ENCODE measurements at regions not wholly inside any gene's neighbourhood (a gene's known extent, or its start where the extent isn't known, plus 50 kb on each side); places are given as distances from the start of the nearest gene placed in this dataset.

DNA sequence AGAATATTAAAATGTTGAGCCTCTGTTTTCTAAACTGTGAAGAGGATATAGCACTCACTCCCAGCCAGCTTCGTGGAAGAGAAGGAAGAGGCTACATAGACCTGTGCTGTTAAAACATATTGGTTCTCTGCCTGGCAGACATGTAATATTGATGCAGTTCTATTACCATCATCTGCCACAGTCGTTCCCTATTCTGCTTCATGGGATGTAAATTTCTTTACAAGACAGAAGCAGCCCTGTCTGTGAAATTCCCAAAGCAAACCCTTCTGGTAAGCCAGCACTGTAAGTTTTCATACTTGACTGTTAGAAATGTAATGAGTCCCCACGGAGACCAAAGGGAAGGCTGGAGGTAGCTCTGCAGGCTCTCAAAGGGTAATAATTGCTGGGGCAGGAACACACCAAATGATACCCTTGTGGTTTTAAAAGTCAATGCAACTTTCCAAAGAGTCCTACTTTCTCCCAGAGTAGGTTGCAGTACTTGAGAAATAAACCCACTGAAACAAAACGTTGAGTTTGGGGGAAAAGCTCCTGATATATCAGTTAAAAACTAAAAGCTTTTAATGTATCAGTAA, 129.9 kb upstream of the HES1 start:
- DNase-seq (no peak), ATAC-seq (replicated peaks in 1 of 4) (no peak)
- no peaks in the 10 kb centered on the region for H3K9me3 ChIP-seq
- H3K27ac ChIP-seq (ENCODE audit: low read length): no peak overlapping the region
- H3K4me3 ChIP-seq (ENCODE audit: control insufficient read depth in 1 of 2, extremely low read depth in 1 of 2, low read length in 1 of 2): no peak overlapping the region
- peaks cover 11 to 12% (median 11%) of the 10 kb centered on the region in 3 donors for H3K4me1 Mint-ChIP-seq
- 60% methylated on average over 1 of the region's 4 CpGs for WGBS (ENCODE audit: insufficient coverage)
- H3K4me3 Mint-ChIP-seq: no peak overlapping the region
- peaks cover 22 to 40% of the 10 kb centered on the region in 2 donors for H3K27me3 Mint-ChIP-seq
- H3K4me1 ChIP-seq (ENCODE audit: control insufficient read depth in 1 of 2, extremely low read depth in 1 of 2, insufficient read depth in 2 of 2, low read length in 2 of 2): peaks cover 0 to 10% of the 10 kb centered on the region in 2 experiments
- no peaks in the 10 kb centered on the region for H3K9me3 Mint-ChIP-seq
- ChIA-PET POLR2A (interaction anchor here in 1 of 2 donors (0.6 kb wide), 1 partner anchor 202 kb away, joined by 3 read pairs; no protein-coding TSS in a partner anchor), CTCF (interaction anchor here in 1 of 2 donors (0.6 kb wide), 1 partner anchor 97 kb away, joined by 3 read pairs; no protein-coding TSS in a partner anchor)
- H3K36me3 Mint-ChIP-seq: no peaks in the 10 kb centered on the region
- no peak overlapping the region for H3K27ac Mint-ChIP-seq
- no peaks in the 10 kb centered on the region for H3K36me3 ChIP-seq (ENCODE audit: control insufficient read depth in 2 of 2, extremely low read depth in 1 of 2, insufficient read depth in 1 of 2, low read length in 1 of 2)
- H3K27me3 ChIP-seq (replicated peaks in 1 of 2; ENCODE audit: control insufficient read depth in 2 of 2, extremely low read depth in 1 of 2, insufficient read depth in 2 of 2, low read length in 1 of 2): peaks cover 0 to 40% of the 10 kb centered on the region in 2 experiments

DNA sequence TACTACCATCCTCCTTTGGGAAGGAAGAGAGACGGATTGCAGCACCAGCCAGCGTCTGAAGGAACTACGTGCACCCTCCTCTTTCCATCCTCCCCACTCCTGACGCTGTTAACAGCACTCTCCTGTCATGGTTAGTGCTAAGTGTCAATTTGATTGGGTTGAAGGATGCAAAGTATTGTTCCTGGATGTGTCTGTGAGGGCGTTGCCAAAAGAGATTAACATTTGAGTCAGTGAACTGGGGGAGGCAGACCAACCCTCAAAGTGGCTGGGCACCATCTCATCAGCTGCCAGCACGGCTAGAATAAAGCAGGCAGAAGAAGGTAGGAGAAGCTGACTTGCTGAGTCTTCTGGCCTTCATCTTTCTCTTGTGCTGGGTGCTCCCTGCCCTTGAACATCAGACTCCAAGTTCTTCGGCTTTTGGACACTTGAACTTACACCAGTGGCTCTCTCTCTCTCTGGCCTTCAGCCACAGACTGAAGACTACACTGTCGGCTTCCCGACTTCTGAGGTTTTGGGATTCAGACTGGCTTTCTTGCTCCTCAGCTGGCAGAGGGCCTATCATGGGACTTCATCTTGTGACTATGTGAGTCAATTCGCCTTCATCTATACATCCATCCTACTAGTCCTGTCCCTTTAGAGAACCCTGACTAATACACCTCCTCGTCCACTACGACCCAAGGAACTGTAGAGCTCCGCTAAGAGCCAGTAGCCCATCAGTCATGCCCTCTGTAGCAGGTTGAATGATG, 128.2 kb upstream of the HES1 start:
- Mint-ChIP-seq H3K4me3 (no peak overlapping the region), H3K27me3 (peaks cover 14 to 27% of the 10 kb centered on the region in 2 donors), H3K4me1 (peaks cover 5 to 9% (median 6%) of the 10 kb centered on the region in 3 donors), H3K9me3 (no peaks in the 10 kb centered on the region), H3K36me3 (no peaks in the 10 kb centered on the region), H3K27ac (no peak overlapping the region)
- peaks cover 0 to 9% of the 10 kb centered on the region in 2 experiments for H3K4me1 ChIP-seq (ENCODE audit: control insufficient read depth in 1 of 2, extremely low read depth in 1 of 2, insufficient read depth in 2 of 2, low read length in 2 of 2)
- ATAC-seq (replicated peaks in 1 of 4): no peak
- no peaks in the 10 kb centered on the region for H3K9me3 ChIP-seq
- H3K27ac ChIP-seq (ENCODE audit: low read length): no peak overlapping the region
- no peak overlapping the region for H3K4me3 ChIP-seq (ENCODE audit: control insufficient read depth in 1 of 2, extremely low read depth in 1 of 2, low read length in 1 of 2)
- no peak for DNase-seq
- H3K36me3 ChIP-seq (ENCODE audit: control insufficient read depth in 2 of 2, extremely low read depth in 1 of 2, insufficient read depth in 1 of 2, low read length in 1 of 2): no peaks in the 10 kb centered on the region
- peaks cover 0 to 28% of the 10 kb centered on the region in 2 experiments for H3K27me3 ChIP-seq (replicated peaks in 1 of 2; ENCODE audit: control insufficient read depth in 2 of 2, extremely low read depth in 1 of 2, insufficient read depth in 2 of 2, low read length in 1 of 2)
- WGBS (ENCODE audit: insufficient coverage): 83% methylated on average over 9 of the region's 13 CpGs
- ChIA-PET CTCF (no interaction called here), POLR2A (no interaction called here)

DNA sequence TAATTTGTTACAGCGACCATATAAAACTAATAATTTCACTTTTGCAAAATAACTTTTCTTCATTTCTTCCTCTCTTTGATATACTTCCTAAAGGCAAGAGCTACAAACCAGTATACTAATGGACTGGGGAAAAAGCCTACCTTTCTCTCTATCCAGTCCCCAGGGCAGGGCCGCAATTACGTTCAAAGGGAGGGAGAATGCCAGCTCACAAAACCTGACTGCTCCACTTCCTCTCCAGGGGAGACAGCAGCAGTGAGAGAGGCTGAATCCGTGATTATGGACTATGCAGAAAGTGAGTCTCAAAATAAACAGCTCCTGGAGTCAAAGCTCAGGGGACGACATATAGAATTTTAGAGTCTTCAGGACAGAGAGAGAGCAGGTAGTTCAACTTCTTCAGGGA, 126.9 kb upstream of the HES1 start:
- H3K36me3 Mint-ChIP-seq: no peaks in the 10 kb centered on the region

GRCh38 chr3:194009892-194010533, 125.9 kb upstream of the HES1 start:
- H3K4me1 ChIP-seq (ENCODE audit: control insufficient read depth in 1 of 2, extremely low read depth in 1 of 2, insufficient read depth in 2 of 2, low read length in 2 of 2): no peaks in the 10 kb centered on the region
- H3K9me3 ChIP-seq: no peaks in the 10 kb centered on the region
- CTCF ChIA-PET: no interaction called here
- no peak overlapping the region for H3K27ac ChIP-seq (ENCODE audit: low read length)
- no peak for DNase-seq
- peaks cover 0 to 8% of the 10 kb centered on the region in 2 experiments for H3K27me3 ChIP-seq (replicated peaks in 1 of 2; ENCODE audit: control insufficient read depth in 2 of 2, extremely low read depth in 1 of 2, insufficient read depth in 2 of 2, low read length in 1 of 2)
- H3K4me3 ChIP-seq (ENCODE audit: control insufficient read depth in 1 of 2, extremely low read depth in 1 of 2, low read length in 1 of 2): no peak overlapping the region
- Mint-ChIP-seq H3K27me3 (peaks cover 4 to 15% of the 10 kb centered on the region in 2 donors), H3K9me3 (no peaks in the 10 kb centered on the region), H3K36me3 (no peaks in the 10 kb centered on the region), H3K4me1 (no peaks in the 10 kb centered on the region), H3K27ac (no peak overlapping the region), H3K4me3 (no peak overlapping the region)
- H3K36me3 ChIP-seq (ENCODE audit: control insufficient read depth in 2 of 2, extremely low read depth in 1 of 2, insufficient read depth in 1 of 2, low read length in 1 of 2): no peaks in the 10 kb centered on the region
- 74% methylated on average over 2 of the region's 4 CpGs for WGBS (ENCODE audit: insufficient coverage)
- ATAC-seq (replicated peaks in 1 of 4): no peak
- POLR2A ChIA-PET: no interaction called here

More for the DNA sequence above, 126.9 kb upstream of the HES1 start:
- peaks cover 7 to 18% of the 10 kb centered on the region in 2 donors for H3K27me3 Mint-ChIP-seq
- H3K9me3 Mint-ChIP-seq: no peaks in the 10 kb centered on the region
- no peak for ATAC-seq (replicated peaks in 1 of 4)
- H3K4me3 ChIP-seq (ENCODE audit: control insufficient read depth in 1 of 2, extremely low read depth in 1 of 2, low read length in 1 of 2): no peak overlapping the region
- ChIA-PET CTCF (no interaction called here), POLR2A (no interaction called here)
- no peak overlapping the region for H3K27ac ChIP-seq (ENCODE audit: low read length)
- 67% methylated on average over 1 of the region's 5 CpGs for WGBS (ENCODE audit: insufficient coverage)
- H3K4me1 ChIP-seq (ENCODE audit: control insufficient read depth in 1 of 2, extremely low read depth in 1 of 2, insufficient read depth in 2 of 2, low read length in 2 of 2): no peaks in the 10 kb centered on the region
- H3K4me3 Mint-ChIP-seq: no peak overlapping the region
- H3K36me3 ChIP-seq (ENCODE audit: control insufficient read depth in 2 of 2, extremely low read depth in 1 of 2, insufficient read depth in 1 of 2, low read length in 1 of 2): no peaks in the 10 kb centered on the region
- no peaks in the 10 kb centered on the region for H3K9me3 ChIP-seq
- no peaks in the 10 kb centered on the region for H3K4me1 Mint-ChIP-seq
- H3K27ac Mint-ChIP-seq: no peak overlapping the region
- DNase-seq: no peak
- peaks cover 0 to 15% of the 10 kb centered on the region in 2 experiments for H3K27me3 ChIP-seq (replicated peaks in 1 of 2; ENCODE audit: control insufficient read depth in 2 of 2, extremely low read depth in 1 of 2, insufficient read depth in 2 of 2, low read length in 1 of 2)

- no peaks in the 10 kb centered on the region for H3K36me3 ChIP-seq (ENCODE audit: control insufficient read depth in 2 of 2, extremely low read depth in 1 of 2, insufficient read depth in 1 of 2, low read length in 1 of 2)
- H3K27me3 Mint-ChIP-seq: peaks cover 4 to 9% of the 10 kb centered on the region in 2 donors
- ATAC-seq (replicated peaks in 1 of 4) (no peak), DNase-seq (no peak)
- no peaks in the 10 kb centered on the region for H3K36me3 Mint-ChIP-seq
- H3K4me1 Mint-ChIP-seq: no peaks in the 10 kb centered on the region
- no peaks in the 10 kb centered on the region for H3K9me3 Mint-ChIP-seq
- no CpG with 5 or more reads among the region's 3 CpGs for WGBS (ENCODE audit: insufficient coverage)
- H3K27ac Mint-ChIP-seq: no peak overlapping the region
- H3K4me3 Mint-ChIP-seq: no peak overlapping the region
- H3K9me3 ChIP-seq: no peaks in the 10 kb centered on the region
- ChIA-PET POLR2A (no interaction called here), CTCF (no interaction called here)
- H3K27me3 ChIP-seq (replicated peaks in 1 of 2; ENCODE audit: control insufficient read depth in 2 of 2, extremely low read depth in 1 of 2, insufficient read depth in 2 of 2, low read length in 1 of 2): peaks cover 0 to 8% of the 10 kb centered on the region in 2 experiments
- H3K4me1 ChIP-seq (ENCODE audit: control insufficient read depth in 1 of 2, extremely low read depth in 1 of 2, insufficient read depth in 2 of 2, low read length in 2 of 2): no peaks in the 10 kb centered on the region
- H3K27ac ChIP-seq (ENCODE audit: low read length): no peak overlapping the region
- no peak overlapping the region for H3K4me3 ChIP-seq (ENCODE audit: control insufficient read depth in 1 of 2, extremely low read depth in 1 of 2, low read length in 1 of 2)
Observed at GRCh38 chr3:194011807-194012206, 124.1 kb upstream of the HES1 start.

- 67% methylated on average over 2 of the region's 4 CpGs for WGBS (ENCODE audit: insufficient coverage)
- H3K4me3 ChIP-seq (ENCODE audit: control insufficient read depth in 1 of 2, extremely low read depth in 1 of 2, low read length in 1 of 2): no peak overlapping the region
- no peaks in the 10 kb centered on the region for H3K36me3 ChIP-seq (ENCODE audit: control insufficient read depth in 2 of 2, extremely low read depth in 1 of 2, insufficient read depth in 1 of 2, low read length in 1 of 2)
- DNase-seq (no peak), ATAC-seq (replicated peaks in 1 of 4) (no peak)
- ChIA-PET POLR2A (interaction anchor here in 1 of 2 donors (0.6 kb wide), 1 partner anchor 11 kb away, joined by 10 read pairs; no protein-coding TSS in a partner anchor), CTCF (no interaction called here)
- Mint-ChIP-seq H3K36me3 (no peaks in the 10 kb centered on the region), H3K27ac (no peak overlapping the region), H3K4me3 (no peak overlapping the region), H3K27me3 (peaks cover 1 to 4% of the 10 kb centered on the region in 2 donors), H3K4me1 (no peaks in the 10 kb centered on the region), H3K9me3 (no peaks in the 10 kb centered on the region)
- H3K4me1 ChIP-seq (ENCODE audit: control insufficient read depth in 1 of 2, extremely low read depth in 1 of 2, insufficient read depth in 2 of 2, low read length in 2 of 2): no peaks in the 10 kb centered on the region
- peaks cover 0 to 3% of the 10 kb centered on the region in 2 experiments for H3K27me3 ChIP-seq (replicated peaks in 1 of 2; ENCODE audit: control insufficient read depth in 2 of 2, extremely low read depth in 1 of 2, insufficient read depth in 2 of 2, low read length in 1 of 2)
- H3K9me3 ChIP-seq: no peaks in the 10 kb centered on the region
- no peak overlapping the region for H3K27ac ChIP-seq (ENCODE audit: low read length)
Observed at GRCh38 chr3:194013928-194014327, 122.0 kb upstream of the HES1 start.
